ENCODE measurements at regions not wholly inside any gene's neighbourhood (a gene's known extent, or its start where the extent isn't known, plus 50 kb on each side); places are given as distances from the start of the nearest gene placed in this dataset.
"Not testable (repeated sequence)": the region's sequence is repeated elsewhere in the genome, so short reads cannot be mapped to it uniquely, and the experiment has no call there.

GRCh38 chr2:21836719-21837118, 713.0 kb downstream of the TDRD15 start:
- CTCF ChIA-PET = interaction anchor here (0.6 to 1.0 kb wide), 3 partner anchors 211 to 1415 kb away, joined by 3 to 4 read pairs (median 3); no protein-coding TSS in a partner anchor
- intact Hi-C loops (cut with DNase I, micrococcal nuclease) = no loop called here
- no peak for ATAC-seq

DNA sequence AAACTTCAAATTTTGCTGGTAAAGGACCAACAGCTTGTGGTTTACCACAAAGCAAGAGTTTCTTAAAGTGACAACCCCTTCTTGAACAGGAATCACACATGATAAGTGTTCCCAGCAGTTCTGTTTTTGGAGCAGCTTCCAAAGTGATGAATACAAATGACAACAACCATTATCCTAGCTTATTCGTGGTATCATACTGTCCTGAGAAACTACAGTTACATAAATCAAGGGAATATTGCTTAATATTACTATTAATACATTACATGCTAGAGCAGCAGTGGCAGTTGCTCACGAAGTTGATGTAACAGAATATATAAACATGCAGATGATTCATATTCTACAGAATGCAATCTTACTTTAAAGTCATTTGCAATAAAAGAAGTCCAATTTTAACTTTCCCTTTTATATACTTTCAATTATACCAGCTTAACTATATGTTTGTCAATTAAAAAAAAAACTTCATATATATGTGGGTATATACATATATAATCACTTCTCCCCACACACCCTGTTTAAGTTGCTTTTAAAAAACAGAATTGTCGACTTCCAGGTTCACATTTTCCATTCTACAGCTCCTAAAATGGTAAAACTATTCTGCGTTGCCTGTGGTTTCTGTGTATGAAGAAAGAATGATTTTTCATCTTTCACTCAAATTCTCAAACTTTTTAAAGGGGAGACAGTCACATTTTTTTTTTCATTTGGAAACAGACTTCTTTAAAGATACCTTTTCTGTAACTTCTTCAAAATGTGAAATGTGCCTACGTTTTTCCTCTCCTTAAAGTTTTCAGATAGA, 713.6 kb downstream of the TDRD15 start:
- intact Hi-C loops (cut with DNase I, micrococcal nuclease) = no loop called here
- H3K27ac Mint-ChIP-seq = no peak overlapping the region
- no peak overlapping the region for H3K4me3 Mint-ChIP-seq
- no peaks in the 10 kb centered on the region for H3K36me3 Mint-ChIP-seq (ENCODE audit: low read depth)
- H3K27me3 Mint-ChIP-seq = no peaks in the 10 kb centered on the region
- H3K9me3 Mint-ChIP-seq (ENCODE audit: low read depth) = peaks cover 13% of the 10 kb centered on the region
- ATAC-seq (no peak), DNase-seq (no peak)
- POLR2A ChIA-PET = interaction anchor here (0.7 kb wide), 1 partner anchor 1212 kb away, joined by 4 read pairs; no protein-coding TSS in a partner anchor
- CTCF ChIA-PET = interaction anchor here (0.6 to 1.0 kb wide), 3 partner anchors 48 to 1415 kb away, joined by 3 to 4 read pairs (median 3); no protein-coding TSS in a partner anchor
- no peaks in the 10 kb centered on the region for H3K4me1 Mint-ChIP-seq

More at GRCh38 chr2:21836719-21837118, 713.0 kb downstream of the TDRD15 start:
- H3K4me3 Mint-ChIP-seq = no peak overlapping the region
- H3K9me3 Mint-ChIP-seq (ENCODE audit: low read depth) = peaks cover 9% of the 10 kb centered on the region
- POLR2A ChIA-PET = no interaction called here
- H3K36me3 Mint-ChIP-seq (ENCODE audit: low read depth) = no peaks in the 10 kb centered on the region
- no peaks in the 10 kb centered on the region for H3K27me3 Mint-ChIP-seq
- no peaks in the 10 kb centered on the region for H3K4me1 Mint-ChIP-seq
- DNase-seq = no peak
- no peak overlapping the region for H3K27ac Mint-ChIP-seq

DNA sequence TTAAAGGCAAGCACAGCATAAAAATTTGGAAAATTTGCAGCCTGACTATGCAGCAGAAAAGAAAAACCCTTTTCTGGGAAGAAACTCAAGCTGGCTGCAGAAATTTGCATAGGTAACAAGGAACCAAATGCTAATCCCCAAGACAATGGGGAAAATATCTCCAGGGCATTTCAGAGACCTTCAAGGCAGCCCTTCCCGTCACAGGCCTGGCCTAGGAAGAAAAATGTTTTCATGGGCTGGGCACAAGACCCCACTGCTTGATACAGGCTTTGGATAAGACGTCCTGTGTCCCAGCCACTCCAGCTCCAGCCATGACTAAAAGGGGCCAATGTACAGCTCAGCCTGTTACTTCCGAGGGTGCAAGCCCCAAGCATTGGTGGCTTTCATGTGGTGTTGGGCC, 717.6 kb downstream of the TDRD15 start:
- H3K9me3 Mint-ChIP-seq (ENCODE audit: low read depth) = peaks cover 14% of the 10 kb centered on the region
- intact Hi-C loops (cut with DNase I, micrococcal nuclease) = no loop called here
- ChIA-PET POLR2A (no interaction called here), CTCF (no interaction called here)
- DNase-seq (no peak), ATAC-seq (no peak)
- no peaks in the 10 kb centered on the region for H3K36me3 Mint-ChIP-seq (ENCODE audit: low read depth)
- no peaks in the 10 kb centered on the region for H3K4me1 Mint-ChIP-seq
- H3K27me3 Mint-ChIP-seq = no peaks in the 10 kb centered on the region
- H3K27ac Mint-ChIP-seq = no peak overlapping the region
- H3K4me3 Mint-ChIP-seq = no peak overlapping the region

GRCh38 chr2:21850367-21850766, 726.6 kb downstream of the TDRD15 start:
- H3K27me3 Mint-ChIP-seq; H3K9me3 Mint-ChIP-seq (ENCODE audit: low read depth); H3K36me3 Mint-ChIP-seq (ENCODE audit: low read depth); H3K4me3 Mint-ChIP-seq; ATAC-seq; CTCF ChIA-PET; H3K27ac Mint-ChIP-seq; intact Hi-C loops (cut with DNase I, micrococcal nuclease); DNase-seq; H3K4me1 Mint-ChIP-seq; POLR2A ChIA-PET: not testable (repeated sequence)

DNA sequence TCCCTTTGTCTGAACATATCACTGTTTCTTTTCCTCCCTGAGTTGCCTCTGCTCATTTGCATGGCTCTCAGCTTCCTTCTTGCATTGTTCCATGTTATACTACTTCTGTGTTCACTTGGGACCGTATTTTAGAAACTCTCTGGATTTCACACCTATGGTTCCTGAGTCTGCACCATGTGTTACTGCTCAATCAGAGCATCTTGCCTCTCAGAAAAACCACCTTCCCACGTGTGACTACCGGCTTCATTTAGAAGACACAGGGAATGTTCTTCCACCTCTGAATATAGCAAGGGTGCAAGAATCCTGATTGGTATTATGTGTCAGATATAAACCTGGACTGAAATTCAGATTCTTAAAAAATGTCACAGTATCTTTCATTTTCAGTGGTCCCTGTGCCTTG, 731.2 kb downstream of the TDRD15 start:
- Mint-ChIP-seq H3K9me3 (ENCODE audit: low read depth) (no peaks in the 10 kb centered on the region), H3K4me1 (no peaks in the 10 kb centered on the region), H3K27me3 (no peaks in the 10 kb centered on the region), H3K27ac (no peak overlapping the region), H3K4me3 (no peak overlapping the region), H3K36me3 (ENCODE audit: low read depth) (no peaks in the 10 kb centered on the region)
- ATAC-seq (no peak), DNase-seq (no peak)
- CTCF ChIA-PET = no interaction called here
- intact Hi-C loops (cut with DNase I, micrococcal nuclease) = no loop called here
- POLR2A ChIA-PET = no interaction called here

DNA sequence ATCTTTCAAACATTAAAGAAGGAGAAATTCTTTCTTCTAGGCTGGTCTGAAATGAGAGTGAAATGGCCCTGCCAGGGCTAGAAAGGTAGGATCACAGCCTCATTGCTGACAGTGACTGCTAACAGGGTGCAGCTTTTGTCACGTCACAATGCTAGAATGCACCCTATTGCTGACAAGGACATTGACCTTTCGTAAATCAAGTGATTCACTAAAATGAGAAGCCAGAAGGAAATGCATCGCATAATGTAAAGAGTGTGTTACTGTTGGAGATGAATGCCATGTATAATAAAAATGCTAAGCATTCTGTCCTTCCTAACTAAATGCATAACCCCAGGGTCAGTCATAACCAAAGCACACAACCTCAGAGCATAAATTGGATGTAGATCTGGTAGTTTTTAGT, 732.9 kb downstream of the TDRD15 start:
- POLR2A ChIA-PET = no interaction called here
- intact Hi-C loops (cut with DNase I, micrococcal nuclease) = no loop called here
- H3K9me3 Mint-ChIP-seq (ENCODE audit: low read depth) = peaks cover under 1% of the 10 kb centered on the region
- H3K4me1 Mint-ChIP-seq = no peaks in the 10 kb centered on the region
- ATAC-seq (no peak), DNase-seq (no peak)
- H3K36me3 Mint-ChIP-seq (ENCODE audit: low read depth) = no peaks in the 10 kb centered on the region
- no peaks in the 10 kb centered on the region for H3K27me3 Mint-ChIP-seq
- H3K27ac Mint-ChIP-seq = no peak overlapping the region
- CTCF ChIA-PET = no interaction called here
- no peak overlapping the region for H3K4me3 Mint-ChIP-seq

DNA sequence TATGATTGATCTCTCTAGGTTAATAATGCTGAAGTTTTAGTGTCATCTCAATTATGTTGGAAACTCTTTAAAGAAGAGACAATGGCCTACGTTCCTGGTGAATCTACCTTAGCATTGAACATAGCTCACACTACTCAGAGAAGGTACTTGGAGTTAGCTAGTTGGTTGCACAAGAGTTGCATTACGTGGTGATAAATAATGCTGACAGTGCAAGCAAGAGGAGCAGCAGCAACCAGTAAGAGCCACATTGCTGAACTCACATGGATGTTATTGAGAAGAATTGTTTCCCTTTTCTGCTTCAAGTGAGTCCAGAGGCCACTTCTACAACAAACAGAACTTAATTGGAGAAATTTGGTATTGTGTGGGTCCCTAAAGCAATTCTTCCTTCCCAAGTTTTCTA, 737.1 kb downstream of the TDRD15 start:
- intact Hi-C loops (cut with DNase I, micrococcal nuclease) = no loop called here
- Mint-ChIP-seq H3K27me3 (no peaks in the 10 kb centered on the region), H3K9me3 (ENCODE audit: low read depth) (peaks cover 3% of the 10 kb centered on the region), H3K4me3 (no peak overlapping the region), H3K4me1 (no peaks in the 10 kb centered on the region), H3K27ac (no peak overlapping the region), H3K36me3 (ENCODE audit: low read depth) (no peaks in the 10 kb centered on the region)
- no peak for ATAC-seq
- DNase-seq = no peak
- ChIA-PET POLR2A (no interaction called here), CTCF (no interaction called here)

GRCh38 chr2:21866316-21866715, 742.5 kb downstream of the TDRD15 start:
- ChIA-PET POLR2A (no interaction called here), CTCF (no interaction called here)
- Mint-ChIP-seq H3K27ac (no peak overlapping the region), H3K36me3 (ENCODE audit: low read depth) (no peaks in the 10 kb centered on the region), H3K27me3 (no peaks in the 10 kb centered on the region), H3K4me3 (no peak overlapping the region), H3K9me3 (ENCODE audit: low read depth) (peaks cover 8% of the 10 kb centered on the region), H3K4me1 (no peaks in the 10 kb centered on the region)
- ATAC-seq (no peak), DNase-seq (no peak)
- intact Hi-C loops (cut with DNase I, micrococcal nuclease) = no loop called here

GRCh38 chr2:21887881-21888280, 764.1 kb downstream of the TDRD15 start:
- no peak overlapping the region for H3K27ac Mint-ChIP-seq
- H3K27me3 Mint-ChIP-seq = no peaks in the 10 kb centered on the region
- no peak overlapping the region for H3K4me3 Mint-ChIP-seq
- no peaks in the 10 kb centered on the region for H3K4me1 Mint-ChIP-seq
- ChIA-PET POLR2A (no interaction called here), CTCF (no interaction called here)
- DNase-seq (no peak), ATAC-seq (no peak)
- H3K9me3 Mint-ChIP-seq (ENCODE audit: low read depth) = peaks cover 13% of the 10 kb centered on the region
- no peaks in the 10 kb centered on the region for H3K36me3 Mint-ChIP-seq (ENCODE audit: low read depth)
- intact Hi-C loops (cut with DNase I, micrococcal nuclease) = no loop called here

DNA sequence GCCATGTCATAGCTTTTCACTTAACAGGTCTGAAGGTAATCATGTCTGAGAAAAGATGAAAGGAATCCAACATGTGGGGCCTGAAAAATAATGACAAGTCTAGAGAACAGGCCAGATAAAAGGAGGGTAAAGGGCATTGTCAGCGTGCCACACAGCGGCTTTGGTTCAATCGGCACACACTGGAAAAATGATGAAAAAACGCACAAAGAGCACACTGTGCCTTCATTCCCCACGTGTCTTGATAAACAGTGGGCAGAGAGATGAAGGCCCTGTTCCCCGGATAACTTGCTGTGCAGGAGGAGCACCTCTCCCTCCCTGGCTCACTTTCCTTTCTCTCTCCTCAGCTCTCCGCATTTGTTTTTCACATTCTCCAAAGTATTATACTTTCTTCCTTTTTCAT, 766.3 kb downstream of the TDRD15 start:
- no peaks in the 10 kb centered on the region for H3K4me1 Mint-ChIP-seq
- POLR2A ChIA-PET = no interaction called here
- H3K27me3 Mint-ChIP-seq = no peaks in the 10 kb centered on the region
- no peak for DNase-seq
- no peak for ATAC-seq
- H3K9me3 Mint-ChIP-seq (ENCODE audit: low read depth) = peaks cover 11% of the 10 kb centered on the region
- intact Hi-C loops (cut with DNase I, micrococcal nuclease) = no loop called here
- H3K36me3 Mint-ChIP-seq (ENCODE audit: low read depth) = no peaks in the 10 kb centered on the region
- no peak overlapping the region for H3K4me3 Mint-ChIP-seq
- no peak overlapping the region for H3K27ac Mint-ChIP-seq
- CTCF ChIA-PET = no interaction called here

DNA sequence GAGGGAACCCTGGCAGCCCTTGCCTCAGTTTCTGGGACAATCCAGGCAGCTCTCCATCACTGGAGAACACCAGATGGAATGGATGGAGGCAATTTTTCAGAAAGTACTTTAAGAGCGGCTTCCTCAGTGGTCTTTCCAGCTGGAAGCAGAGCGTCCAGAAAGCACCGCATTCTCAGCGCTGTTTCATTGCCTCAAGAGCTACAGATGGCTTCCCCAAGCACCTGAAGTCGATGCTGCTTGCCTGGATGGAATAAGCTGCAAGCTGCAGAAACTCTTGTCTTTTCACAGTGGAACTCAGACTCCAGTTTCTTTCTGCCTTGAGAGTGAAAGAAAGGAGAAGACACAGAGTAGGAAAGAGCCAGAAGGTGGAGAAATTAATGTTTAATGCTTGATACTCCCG, 766.9 kb downstream of the TDRD15 start:
- ChIA-PET POLR2A (no interaction called here), CTCF (no interaction called here)
- intact Hi-C loops (cut with DNase I, micrococcal nuclease) = no loop called here
- H3K4me1 Mint-ChIP-seq = no peaks in the 10 kb centered on the region
- H3K4me3 Mint-ChIP-seq = no peak overlapping the region
- H3K27ac Mint-ChIP-seq = no peak overlapping the region
- DNase-seq (no peak), ATAC-seq (no peak)
- H3K36me3 Mint-ChIP-seq (ENCODE audit: low read depth) = no peaks in the 10 kb centered on the region
- no peaks in the 10 kb centered on the region for H3K27me3 Mint-ChIP-seq
- H3K9me3 Mint-ChIP-seq (ENCODE audit: low read depth) = peaks cover 8% of the 10 kb centered on the region

DNA sequence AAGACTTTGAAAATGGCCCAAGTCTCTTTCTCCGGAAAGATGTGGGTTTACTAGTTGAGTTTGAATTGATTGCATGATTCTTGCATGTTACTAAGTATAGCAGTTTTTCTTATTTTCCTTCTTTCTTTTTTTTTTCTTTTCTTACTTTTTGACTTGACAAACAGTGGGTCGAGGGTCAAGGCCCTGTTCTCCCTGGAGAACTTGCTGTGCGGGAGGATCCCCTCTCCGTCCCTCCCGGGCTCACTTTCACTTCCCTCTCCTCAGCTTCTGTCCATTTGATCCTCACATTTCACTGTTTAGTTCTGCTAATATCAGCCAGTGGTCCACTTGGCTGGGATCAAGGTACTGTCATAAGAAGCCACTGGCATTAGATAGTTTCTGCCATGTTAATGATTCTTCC, 767.4 kb downstream of the TDRD15 start:
- ATAC-seq (no peak), DNase-seq (no peak)
- Mint-ChIP-seq H3K4me1 (no peaks in the 10 kb centered on the region), H3K27ac (no peak overlapping the region), H3K27me3 (no peaks in the 10 kb centered on the region), H3K9me3 (ENCODE audit: low read depth) (peaks cover 6% of the 10 kb centered on the region), H3K36me3 (ENCODE audit: low read depth) (no peaks in the 10 kb centered on the region), H3K4me3 (no peak overlapping the region)
- POLR2A ChIA-PET = no interaction called here
- CTCF ChIA-PET = no interaction called here
- intact Hi-C loops (cut with DNase I, micrococcal nuclease) = no loop called here

All from activated CD4-positive, alpha-beta T cell treated with anti-CD3 and anti-CD28 coated beads for 36 hours (primary cell).